ENCODE measurements at regions not wholly inside any gene's neighbourhood (a gene's known extent, or its start where the extent isn't known, plus 50 kb on each side); places are given as distances from the start of the nearest gene placed in this dataset.

DNA sequence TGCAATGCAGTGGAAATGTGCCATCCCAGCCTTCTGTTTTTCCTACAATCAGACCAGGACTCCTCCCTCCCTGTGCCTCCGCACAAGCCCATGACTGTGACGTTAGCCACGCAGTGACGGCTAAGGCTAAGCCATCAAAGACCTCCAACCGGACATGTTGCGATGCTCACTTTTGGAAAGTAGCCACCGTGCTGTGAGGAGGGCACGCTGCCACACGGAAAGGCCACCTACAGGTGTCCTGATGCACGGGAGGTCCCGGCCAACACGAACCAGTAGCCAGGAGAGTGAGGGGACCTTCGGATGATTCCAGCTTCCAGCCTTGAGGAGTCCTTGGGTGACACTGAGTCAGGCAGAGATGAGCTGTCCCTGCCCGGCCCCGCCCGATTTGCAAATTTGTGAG, 53.9 kb downstream of the FOXL1 start:
- TF ChIP-seq, protein P1, sequence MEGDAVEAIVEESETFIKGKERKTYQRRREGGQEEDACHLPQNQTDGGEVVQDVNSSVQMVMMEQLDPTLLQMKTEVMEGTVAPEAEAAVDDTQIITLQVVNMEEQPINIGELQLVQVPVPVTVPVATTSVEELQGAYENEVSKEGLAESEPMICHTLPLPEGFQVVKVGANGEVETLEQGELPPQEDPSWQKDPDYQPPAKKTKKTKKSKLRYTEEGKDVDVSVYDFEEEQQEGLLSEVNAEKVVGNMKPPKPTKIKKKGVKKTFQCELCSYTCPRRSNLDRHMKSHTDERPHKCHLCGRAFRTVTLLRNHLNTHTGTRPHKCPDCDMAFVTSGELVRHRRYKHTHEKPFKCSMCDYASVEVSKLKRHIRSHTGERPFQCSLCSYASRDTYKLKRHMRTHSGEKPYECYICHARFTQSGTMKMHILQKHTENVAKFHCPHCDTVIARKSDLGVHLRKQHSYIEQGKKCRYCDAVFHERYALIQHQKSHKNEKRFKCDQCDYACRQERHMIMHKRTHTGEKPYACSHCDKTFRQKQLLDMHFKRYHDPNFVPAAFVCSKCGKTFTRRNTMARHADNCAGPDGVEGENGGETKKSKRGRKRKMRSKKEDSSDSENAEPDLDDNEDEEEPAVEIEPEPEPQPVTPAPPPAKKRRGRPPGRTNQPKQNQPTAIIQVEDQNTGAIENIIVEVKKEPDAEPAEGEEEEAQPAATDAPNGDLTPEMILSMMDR (IDR thresholded peaks at IDR 0.05; ENCODE audit: low read depth, low read length) = no peak
- H3K4me3 ChIP-seq (ENCODE audit: low read depth, low read length) = no peak overlapping the region

DNA sequence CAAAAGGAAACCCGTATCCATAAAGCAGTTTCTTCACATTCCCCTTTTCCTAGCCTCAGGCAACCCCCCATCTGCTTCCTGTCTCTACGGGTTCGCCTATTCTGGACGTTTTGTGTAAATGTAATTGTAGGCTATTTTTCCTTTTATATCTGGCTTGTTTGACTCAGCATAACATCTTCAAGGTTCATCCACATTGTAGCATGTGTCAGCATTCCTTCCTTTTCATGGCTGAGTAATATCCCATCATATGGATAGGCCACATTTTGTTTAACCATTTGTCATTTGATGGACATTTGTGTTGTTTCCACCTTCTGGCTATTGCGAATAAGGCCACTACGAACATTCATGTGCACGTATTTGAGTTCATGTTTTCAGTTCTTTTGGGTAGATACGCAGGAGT, 54.6 kb downstream of the FOXL1 start:
- H3K4me3 ChIP-seq (ENCODE audit: low read depth, low read length) = no peak overlapping the region
- TF ChIP-seq, protein P1 (IDR thresholded peaks at IDR 0.05; ENCODE audit: low read depth, low read length) = no peak

DNA sequence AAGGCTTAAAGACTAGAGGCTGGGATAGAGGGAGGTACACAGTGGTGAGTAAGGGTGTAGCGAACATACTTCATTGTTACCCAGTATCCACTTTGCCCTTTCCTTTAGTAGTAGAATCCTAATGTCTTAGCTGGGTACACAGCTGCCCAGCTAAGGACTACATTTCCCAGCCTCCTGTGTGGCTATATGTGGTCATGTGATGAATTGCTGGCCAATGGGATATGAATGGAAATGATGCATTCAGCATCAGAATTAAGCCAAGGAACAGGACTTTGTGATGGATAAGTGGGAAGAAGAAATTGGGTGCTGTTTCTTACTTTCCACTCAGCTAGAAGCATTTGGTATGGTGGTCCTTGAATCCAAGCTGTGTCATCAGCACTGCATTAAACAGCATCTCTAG, 55.9 kb downstream of the FOXL1 start:
- H3K4me3 ChIP-seq (ENCODE audit: low read depth, low read length) = no peak overlapping the region
- TF ChIP-seq, protein P1 (IDR thresholded peaks at IDR 0.05; ENCODE audit: low read depth, low read length) = no peak

DNA sequence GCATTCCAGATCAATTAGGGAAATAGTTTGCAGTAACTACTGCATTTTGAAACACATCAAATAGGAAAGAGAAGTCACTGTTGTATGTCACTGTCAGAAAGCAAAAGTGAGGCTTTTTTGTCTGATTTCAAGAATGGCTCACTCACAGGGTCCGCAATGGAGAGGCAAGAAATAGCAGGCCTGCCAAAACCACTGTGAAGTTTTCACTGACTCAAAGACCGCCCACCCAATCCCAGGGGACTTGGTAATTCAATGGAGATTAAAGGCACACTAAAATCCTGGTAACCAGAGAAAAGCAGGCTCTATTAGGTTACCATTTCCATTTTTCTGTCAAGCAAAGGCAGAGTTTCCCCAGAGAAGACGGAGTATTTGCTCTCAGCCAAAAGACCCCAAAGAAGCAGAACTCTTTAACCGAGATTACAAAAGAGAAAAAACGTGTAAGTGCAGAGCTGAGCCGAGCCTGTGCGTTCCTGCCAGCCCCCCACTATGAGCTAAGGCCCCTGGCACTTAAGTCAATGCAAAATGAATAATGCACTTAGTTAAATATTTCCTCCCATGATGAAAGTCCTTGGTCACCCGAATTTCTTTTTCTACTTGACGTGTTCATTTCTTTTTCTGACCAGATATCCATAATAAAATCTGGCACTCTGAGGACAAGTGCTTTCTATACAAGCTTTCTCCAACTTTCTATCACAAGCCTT, 57.0 kb downstream of the FOXL1 start:
- H3K4me3 ChIP-seq (ENCODE audit: low read depth, low read length) = no peak overlapping the region
- TF ChIP-seq, protein P1 (IDR thresholded peaks at IDR 0.05; ENCODE audit: low read depth, low read length) = no peak

DNA sequence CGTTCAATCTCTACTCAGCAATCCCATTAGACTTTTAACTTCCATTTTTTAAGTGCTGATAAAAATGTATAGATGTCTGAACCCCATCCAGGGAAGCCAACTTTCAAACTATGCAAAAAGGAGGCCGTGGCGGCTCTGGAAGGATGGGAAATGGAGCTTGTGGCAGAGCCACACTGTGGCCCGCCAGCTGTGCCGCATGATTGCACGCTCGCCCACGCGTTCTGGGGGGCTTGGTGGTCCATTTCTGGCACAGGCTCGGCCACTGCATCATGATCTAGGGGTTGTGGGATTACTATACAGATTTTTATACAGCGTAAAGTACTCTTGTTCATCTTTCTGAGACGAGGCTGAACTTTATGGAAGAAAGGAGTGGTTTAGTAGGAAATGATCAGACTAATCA, 57.6 kb downstream of the FOXL1 start:
- no peak overlapping the region for H3K4me3 ChIP-seq (ENCODE audit: low read depth, low read length)
- TF ChIP-seq, protein P1 (IDR thresholded peaks at IDR 0.05; ENCODE audit: low read depth, low read length) = no peak

DNA sequence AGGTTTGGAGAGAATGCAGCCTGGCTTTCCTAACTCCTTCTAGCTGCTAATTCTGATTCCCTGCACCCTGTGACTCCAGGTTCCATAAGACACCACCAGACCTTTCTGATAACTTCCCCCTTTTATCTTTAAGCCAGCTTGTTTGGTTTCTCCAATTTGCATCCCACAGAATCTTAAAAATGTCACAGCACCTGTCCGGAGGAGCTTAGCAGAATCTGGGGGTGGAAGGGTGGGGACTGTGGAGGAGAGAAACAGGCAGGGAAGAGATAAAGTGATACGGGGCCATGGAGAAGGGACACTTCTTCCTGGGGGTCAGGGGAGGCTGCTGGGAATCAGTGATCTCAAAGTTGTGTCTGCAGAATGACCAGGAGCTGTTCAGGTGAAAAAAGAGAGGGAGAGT, 59.4 kb downstream of the FOXL1 start:
- H3K4me3 ChIP-seq (ENCODE audit: low read depth, low read length) = no peak overlapping the region
- TF ChIP-seq, protein P1 (IDR thresholded peaks at IDR 0.05; ENCODE audit: low read depth, low read length) = no peak

DNA sequence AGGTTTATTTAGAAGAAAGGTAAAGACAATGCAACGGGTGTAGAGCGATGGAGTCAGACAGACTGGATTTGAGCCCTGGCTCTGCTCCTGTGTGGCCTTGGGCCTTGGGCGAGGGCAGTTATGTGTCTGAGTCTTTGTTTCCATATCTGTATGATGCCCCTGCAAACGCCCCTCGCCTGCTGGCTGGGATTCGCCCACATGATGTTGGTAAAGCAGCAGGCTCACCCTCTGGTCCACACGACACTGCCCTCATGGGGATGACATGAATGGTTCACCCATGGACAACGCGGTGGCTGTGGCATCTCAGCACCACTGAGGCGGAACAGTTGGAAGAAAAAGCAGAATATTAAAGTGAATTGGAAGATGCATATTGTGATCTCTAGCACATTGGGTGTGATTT, 60.3 kb downstream of the FOXL1 start:
- TF ChIP-seq, protein P1 (IDR thresholded peaks at IDR 0.05; ENCODE audit: low read depth, low read length) = no peak
- no peak overlapping the region for H3K4me3 ChIP-seq (ENCODE audit: low read depth, low read length)
